H9 (cell line): ENCODE measurements at regions not wholly inside any gene's neighbourhood (a gene's known extent, or its start where the extent isn't known, plus 50 kb on each side); places are given as distances from the start of the nearest gene placed in this dataset.

Source experiments
- DNase-seq: peaks from one replicate; pipeline ENCODE4 v3.0.0-alpha.2; 2017
- H2AFZ ChIP-seq: one replicate; pipeline ENCODE4 v1.6.1; 2013; ENCODE audit warnings: mild to moderate bottlenecking, low read length, control low read depth, moderate library complexity
- H2AK5ac ChIP-seq: 2 replicates; pipeline ENCODE4 v1.6.1; 2013; ENCODE audit warnings: low read length, control low read depth, mixed read lengths; ENCODE audit not compliant: insufficient read length
- H2BK120ac ChIP-seq: one replicate; pipeline ENCODE4 v1.6.1; 2013; ENCODE audit warnings: low read depth, mild to moderate bottlenecking, low read length, control low read depth, inconsistent platforms; ENCODE audit not compliant: poor library complexity, severe bottlenecking
- H2BK12ac ChIP-seq: 2 replicates; pipeline ENCODE4 v1.6.1; 2013; ENCODE audit warnings: low read length, control low read depth, mixed read lengths, low read depth; ENCODE audit not compliant: insufficient read length
- H2BK15ac ChIP-seq: 2 replicates; pipeline ENCODE4 v1.6.1; 2013; ENCODE audit warnings: low read depth, low read length, control low read depth
- H2BK20ac ChIP-seq: one replicate; pipeline ENCODE4 v1.6.1; 2013; ENCODE audit warnings: low read depth, mild to moderate bottlenecking, low read length, control low read depth, inconsistent platforms; ENCODE audit not compliant: poor library complexity, severe bottlenecking
- H2BK5ac ChIP-seq: 2 replicates; pipeline ENCODE4 v1.6.1; 2013; ENCODE audit warnings: low read length, control low read depth, mixed read lengths; ENCODE audit not compliant: insufficient read length
- H3K14ac ChIP-seq: 2 replicates; pipeline ENCODE4 v1.6.1; 2013; ENCODE audit warnings: low read length, control low read depth; ENCODE audit not compliant: insufficient read depth
- H3K18ac ChIP-seq: 2 replicates; pipeline ENCODE4 v1.6.1; 2013; ENCODE audit warnings: low read depth, mild to moderate bottlenecking, mixed read lengths, low read length, control low read depth; ENCODE audit not compliant: insufficient read length
- H3K23ac ChIP-seq: 2 replicates; pipeline ENCODE4 v1.6.1; 2013; ENCODE audit warnings: low read length, control low read depth, mixed read lengths, low read depth; ENCODE audit not compliant: insufficient read length
- H3K23me2 ChIP-seq: 2 replicates; pipeline ENCODE4 v1.6.1; 2013; ENCODE audit warnings: low read depth, mild to moderate bottlenecking, mixed read lengths, low read length, control low read depth; ENCODE audit not compliant: insufficient read length, poor library complexity, severe bottlenecking
- H3K27ac ChIP-seq: 2 replicates; pipeline ENCODE4 v1.5.1; 2013; ENCODE audit warnings: low read length, control low read depth, mixed read lengths, low read depth; ENCODE audit not compliant: insufficient read length
- H3K27me3 ChIP-seq: 2 replicates; pipeline ENCODE4 v1.6.1; 2013; ENCODE audit warnings: low read length, control low read depth, inconsistent platforms; ENCODE audit not compliant: insufficient read depth
- H3K4ac ChIP-seq: 2 replicates; pipeline ENCODE4 v1.6.1; 2013; ENCODE audit warnings: low read depth, mild to moderate bottlenecking, control low read depth, inconsistent platforms, low read length, moderate library complexity
- H3K4me1 ChIP-seq: 2 replicates; pipeline ENCODE4 v1.6.1; 2013; ENCODE audit warnings: low read length, control low read depth, inconsistent platforms; ENCODE audit not compliant: insufficient read depth
- H3K4me2 ChIP-seq: 2 replicates; pipeline ENCODE4 v1.6.1; 2013; ENCODE audit warnings: low read length, control low read depth, mixed read lengths; ENCODE audit not compliant: insufficient read length, insufficient read depth
- H3K56ac ChIP-seq: 2 replicates; pipeline ENCODE4 v1.6.1; 2013; ENCODE audit warnings: low read depth, mild to moderate bottlenecking, mixed read lengths, low read length, control low read depth; ENCODE audit not compliant: insufficient read length
- H3K79me1 ChIP-seq: 2 replicates; pipeline ENCODE4 v1.6.1; 2013; ENCODE audit warnings: low read depth, mild to moderate bottlenecking, moderate library complexity, low read length, control low read depth, inconsistent platforms; ENCODE audit not compliant: insufficient read depth, poor library complexity, severe bottlenecking
- H3K79me2 ChIP-seq: 2 replicates; pipeline ENCODE4 v1.6.1; 2013; ENCODE audit warnings: low read length, control low read depth, inconsistent platforms; ENCODE audit not compliant: insufficient read depth
- H3K9ac ChIP-seq: 2 replicates; pipeline ENCODE4 v1.6.1; 2013; ENCODE audit warnings: low read length, control low read depth, mixed read lengths; ENCODE audit not compliant: insufficient read length; ENCODE audit errors: extremely low read depth
- H3K9me3 ChIP-seq: one replicate; pipeline ENCODE4 v1.6.1; 2013; ENCODE audit warnings: low read depth, low read length, inconsistent platforms; ENCODE audit not compliant: control insufficient read depth
- H3T11ph ChIP-seq: one replicate; pipeline ENCODE4 v1.6.1; 2013; ENCODE audit warnings: mild to moderate bottlenecking, low read length, control low read depth, inconsistent platforms
- H4K20me1 ChIP-seq: one replicate; pipeline ENCODE4 v1.6.1; 2013; ENCODE audit not compliant: control insufficient read depth, insufficient read length, insufficient read depth
- H4K5ac ChIP-seq: 2 replicates; pipeline ENCODE4 v1.6.1; 2013; ENCODE audit warnings: low read depth, mild to moderate bottlenecking, mixed read lengths, low read length, control low read depth; ENCODE audit not compliant: insufficient read length
- H4K8ac ChIP-seq: replicated peaks from 2 replicates; pipeline ENCODE4 v1.6.1; 2013; ENCODE audit warnings: low read length, control low read depth, mixed read lengths, low read depth; ENCODE audit not compliant: insufficient read length
- H4K91ac ChIP-seq: 2 replicates; pipeline ENCODE4 v1.6.1; 2013; ENCODE audit warnings: low read depth, mild to moderate bottlenecking, moderate library complexity, mixed read lengths, low read length, control low read depth; ENCODE audit not compliant: insufficient read length
- H3K27ac Mint-ChIP-seq, 3 experiments: 2 replicates in 2 of 3; 3 replicates in 1 of 3; pipeline ENCODE4 v1.8.0; 2020 to 2021; ENCODE audit warnings: mixed read lengths in 3 of 3, mild to moderate bottlenecking in 1 of 3, moderate library complexity in 1 of 3
- H3K27me3 Mint-ChIP-seq: 2 replicates; pipeline ENCODE4 v1.8.0; 2021; ENCODE audit warnings: low read depth, mild to moderate bottlenecking, moderate library complexity, mixed read lengths
- H3K36me3 Mint-ChIP-seq, 3 experiments: 2 replicates in 2 of 3; 3 replicates in 1 of 3; pipeline ENCODE4 v1.8.0; 2020 to 2021; ENCODE audit warnings: low read depth in 3 of 3, mixed read lengths in 3 of 3; ENCODE audit not compliant: insufficient read depth in 1 of 3
- H3K4me1 Mint-ChIP-seq, 2 experiments: 2 replicates each; pipeline ENCODE4 v1.8.0; 2020; ENCODE audit warnings: mixed read lengths in 2 of 2
- H3K4me3 Mint-ChIP-seq, 2 experiments: 2 replicates in 1 of 2; 3 replicates in 1 of 2; pipeline ENCODE4 v1.8.0; 2020 to 2021; ENCODE audit warnings: mild to moderate bottlenecking in 2 of 2, mixed read lengths in 2 of 2, moderate library complexity in 1 of 2
- H3K9me3 Mint-ChIP-seq, 2 experiments: 2 replicates in 1 of 2; 3 replicates in 1 of 2; pipeline ENCODE4 v1.8.0; 2020; ENCODE audit warnings: mild to moderate bottlenecking in 2 of 2, mixed read lengths in 2 of 2, moderate library complexity in 1 of 2
- WGBS: extraction: QIAGEN DNeasy Blood & Tissue Kit; methylation state at CpG from one replicate; pipeline ENCODE4 v1.1.7; 2013; ENCODE audit warnings: missing lambda C conversion rate, low lambda C conversion rate, mixed read lengths; ENCODE audit not compliant: insufficient read length; ENCODE audit errors: extremely low coverage; 5-methylcytosine and 5-hydroxymethylcytosine counted together
- TF ChIP-seq, protein P1 (sequence below): fragments of 200-600 bp; sonication (generic); conservative IDR thresholded peaks from 3 replicates; pipeline ENCODE4 v1.8.0; 2021; ENCODE audit warnings: antibody characterized with exemption, mild to moderate bottlenecking

DNA sequence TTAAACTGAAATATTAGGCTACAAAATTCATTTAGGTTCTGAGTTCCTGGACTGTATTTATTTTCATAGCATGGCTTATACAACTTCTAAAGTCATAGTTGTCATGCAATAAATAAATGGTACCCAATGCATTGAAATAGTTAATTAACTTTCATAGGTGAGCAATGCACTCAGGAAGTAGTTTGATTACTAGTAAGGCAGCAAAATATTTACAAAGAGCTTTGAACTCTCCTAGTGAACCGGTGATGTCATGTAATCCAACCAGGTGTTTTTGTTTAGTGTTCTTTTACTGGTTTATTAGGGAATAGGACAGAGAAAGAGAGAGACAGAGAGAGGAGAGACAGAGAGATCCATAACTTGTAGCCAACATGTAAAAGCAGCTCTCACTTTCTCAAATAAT, 228.6 kb upstream of the CTSO start:
- no peak overlapping the region for H2BK20ac ChIP-seq
- no peak overlapping the region for H3K14ac ChIP-seq
- Mint-ChIP-seq H3K4me1 (peaks cover 0 to 5% of the 10 kb centered on the region in 2 experiments; a peak in 1 of 4 replicates), H3K9me3 (no peaks in the 10 kb centered on the region), H3K36me3 (no peaks in the 10 kb centered on the region), H3K4me3 (no peak overlapping the region), H3K27ac (no peak overlapping the region), H3K27me3 (no peaks in the 10 kb centered on the region)
- no peak overlapping the region for H4K5ac ChIP-seq
- H3K4me2 ChIP-seq: no peak overlapping the region
- H3K4ac ChIP-seq: no peak overlapping the region
- no peak overlapping the region for H2AFZ ChIP-seq
- no peak overlapping the region for H3K9ac ChIP-seq
- no CpG with 5 or more reads among the region's 1 CpG for WGBS
- H2AK5ac ChIP-seq: no peak overlapping the region
- H3K79me2 ChIP-seq: no peaks in the 10 kb centered on the region
- no peak overlapping the region for H2BK12ac ChIP-seq
- no peaks in the 10 kb centered on the region for H3K23me2 ChIP-seq
- no peaks in the 10 kb centered on the region for H4K20me1 ChIP-seq
- H3K79me1 ChIP-seq: no peaks in the 10 kb centered on the region
- H2BK5ac ChIP-seq: no peak overlapping the region
- DNase-seq: no peak
- no peak overlapping the region for H2BK120ac ChIP-seq
- H3T11ph ChIP-seq: no peak overlapping the region
- no peak overlapping the region for H4K91ac ChIP-seq
- no peak overlapping the region for H4K8ac ChIP-seq
- no peak overlapping the region for H3K27ac ChIP-seq
- no peak overlapping the region for H2BK15ac ChIP-seq
- no peaks in the 10 kb centered on the region for H3K27me3 ChIP-seq
- H3K4me1 ChIP-seq: no peaks in the 10 kb centered on the region
- H3K23ac ChIP-seq: no peak overlapping the region
- TF ChIP-seq, protein P1, sequence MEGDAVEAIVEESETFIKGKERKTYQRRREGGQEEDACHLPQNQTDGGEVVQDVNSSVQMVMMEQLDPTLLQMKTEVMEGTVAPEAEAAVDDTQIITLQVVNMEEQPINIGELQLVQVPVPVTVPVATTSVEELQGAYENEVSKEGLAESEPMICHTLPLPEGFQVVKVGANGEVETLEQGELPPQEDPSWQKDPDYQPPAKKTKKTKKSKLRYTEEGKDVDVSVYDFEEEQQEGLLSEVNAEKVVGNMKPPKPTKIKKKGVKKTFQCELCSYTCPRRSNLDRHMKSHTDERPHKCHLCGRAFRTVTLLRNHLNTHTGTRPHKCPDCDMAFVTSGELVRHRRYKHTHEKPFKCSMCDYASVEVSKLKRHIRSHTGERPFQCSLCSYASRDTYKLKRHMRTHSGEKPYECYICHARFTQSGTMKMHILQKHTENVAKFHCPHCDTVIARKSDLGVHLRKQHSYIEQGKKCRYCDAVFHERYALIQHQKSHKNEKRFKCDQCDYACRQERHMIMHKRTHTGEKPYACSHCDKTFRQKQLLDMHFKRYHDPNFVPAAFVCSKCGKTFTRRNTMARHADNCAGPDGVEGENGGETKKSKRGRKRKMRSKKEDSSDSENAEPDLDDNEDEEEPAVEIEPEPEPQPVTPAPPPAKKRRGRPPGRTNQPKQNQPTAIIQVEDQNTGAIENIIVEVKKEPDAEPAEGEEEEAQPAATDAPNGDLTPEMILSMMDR: no peak
- H3K18ac ChIP-seq: no peak overlapping the region
- H3K9me3 ChIP-seq: no peaks in the 10 kb centered on the region
- no peak overlapping the region for H3K56ac ChIP-seq
